ENCODE measurements at regions not wholly inside any gene's neighbourhood (a gene's known extent, or its start where the extent isn't known, plus 50 kb on each side); places are given as distances from the start of the nearest gene placed in this dataset.

DNA sequence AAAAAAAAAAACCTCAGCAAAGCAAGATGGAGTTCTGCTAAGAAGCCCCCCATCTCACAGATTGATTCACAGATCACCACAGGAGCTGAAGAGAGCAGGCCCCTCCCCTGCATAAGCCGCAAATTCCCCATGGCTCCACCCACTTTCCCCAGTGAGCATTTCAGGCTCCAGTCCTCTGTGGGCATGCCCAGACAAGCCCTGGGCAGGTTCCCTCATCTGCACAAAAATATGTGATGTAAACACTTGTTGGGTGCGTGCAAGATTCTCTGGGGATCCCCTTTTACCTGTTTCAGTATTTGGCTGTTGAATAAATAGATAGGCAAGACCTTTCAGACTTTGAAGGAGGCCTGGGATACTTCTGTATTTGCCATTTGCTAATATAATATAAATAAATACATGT lies 514.3 kb downstream of the PCDH7 start:
- TF ChIP-seq POLR2A (IDR thresholded peaks at IDR 0.05; ENCODE audit: low read depth, low read length) (no peak), POLR2AphosphoS5 (IDR thresholded peaks at IDR 0.05; ENCODE audit: low read depth, low read length) (no peak), TAF1 (IDR thresholded peaks at IDR 0.05; ENCODE audit: borderline replicate concordance, low read depth, low read length) (no peak)
